Lung (tissue), 11 donors: ENCODE measurements at regions not wholly inside any gene's neighbourhood (a gene's known extent, or its start where the extent isn't known, plus 50 kb on each side); places are given as distances from the start of the nearest gene placed in this dataset.

Experiments used
- ATAC-seq: fragments of 200-7000 bp; cut with Tn5 transposase; one replicate; pipeline ENCODE4 v1.9.1; 2020; ENCODE audit warnings: moderate number of reproducible peaks; ENCODE audit not compliant: insufficient read depth, low FRiP score
- DNase-seq, 3 donors: peaks; one replicate each; pipeline ENCODE4 v3.0.0-alpha.2; 2013 to 2017
- H3K27ac ChIP-seq, 2 donors: one replicate each; pipeline ENCODE4 v1.5.1; 2013; ENCODE audit warnings: mild to moderate bottlenecking in 2 of 2, moderate library complexity in 2 of 2, control low read depth in 1 of 2, inconsistent platforms in 1 of 2, low read depth in 1 of 2, low read length in 1 of 2
- H3K27me3 ChIP-seq, 3 donors: one replicate each; pipeline ENCODE4 v1.5.1; 2013; ENCODE audit warnings: low read length in 2 of 3; ENCODE audit not compliant: control insufficient read depth in 3 of 3, insufficient read depth in 3 of 3
- H3K36me3 ChIP-seq, 4 donors: one replicate each; pipeline ENCODE4 v1.5.1; 2013; ENCODE audit warnings: low read length in 4 of 4, mild to moderate bottlenecking in 1 of 4, moderate library complexity in 1 of 4; ENCODE audit not compliant: control insufficient read depth in 4 of 4, insufficient read depth in 4 of 4
- H3K4me1 ChIP-seq, 5 donors: one replicate each; pipeline ENCODE4 v1.5.1; 2013; ENCODE audit warnings: low read length in 5 of 5, mild to moderate bottlenecking in 2 of 5, moderate library complexity in 1 of 5; ENCODE audit not compliant: control insufficient read depth in 5 of 5, insufficient read depth in 5 of 5
- H3K4me3 ChIP-seq: one replicate; pipeline ENCODE4 v1.5.1; 2013; ENCODE audit warnings: mild to moderate bottlenecking, control low read depth, moderate library complexity
- H3K9ac ChIP-seq, 2 donors: one replicate each; pipeline ENCODE4 v1.5.1; 2013; ENCODE audit warnings: low read length in 2 of 2, control low read depth in 1 of 2; ENCODE audit not compliant: insufficient read depth in 1 of 2
- H3K9me3 ChIP-seq, 4 donors: one replicate each; pipeline ENCODE4 v1.5.1; 2013; ENCODE audit warnings: low read length in 3 of 4, mild to moderate bottlenecking in 1 of 4, moderate library complexity in 1 of 4; ENCODE audit not compliant: control insufficient read depth in 4 of 4, insufficient read depth in 3 of 4
- WGBS, 2 donors: extraction: QIAGEN DNeasy Blood & Tissue Kit; methylation state at CpG; one replicate each; pipeline ENCODE4 v1.1.7; 2013; 5-methylcytosine and 5-hydroxymethylcytosine counted together
- TF ChIP-seq, protein P1 (sequence below): IDR thresholded peaks from 2 replicates; pipeline ENCODE4 v1.5.1; 2012; ENCODE audit warnings: mild to moderate bottlenecking; ENCODE audit errors: control extremely low read depth, extremely low read depth
- donor health status: control.
- donor health status: control.
- donor health status: Bipolar disorder and iron deficiency.
- donor health status: healthy.
- donor health status: DM: yes; HTN: yes; CAD: no.

DNA sequence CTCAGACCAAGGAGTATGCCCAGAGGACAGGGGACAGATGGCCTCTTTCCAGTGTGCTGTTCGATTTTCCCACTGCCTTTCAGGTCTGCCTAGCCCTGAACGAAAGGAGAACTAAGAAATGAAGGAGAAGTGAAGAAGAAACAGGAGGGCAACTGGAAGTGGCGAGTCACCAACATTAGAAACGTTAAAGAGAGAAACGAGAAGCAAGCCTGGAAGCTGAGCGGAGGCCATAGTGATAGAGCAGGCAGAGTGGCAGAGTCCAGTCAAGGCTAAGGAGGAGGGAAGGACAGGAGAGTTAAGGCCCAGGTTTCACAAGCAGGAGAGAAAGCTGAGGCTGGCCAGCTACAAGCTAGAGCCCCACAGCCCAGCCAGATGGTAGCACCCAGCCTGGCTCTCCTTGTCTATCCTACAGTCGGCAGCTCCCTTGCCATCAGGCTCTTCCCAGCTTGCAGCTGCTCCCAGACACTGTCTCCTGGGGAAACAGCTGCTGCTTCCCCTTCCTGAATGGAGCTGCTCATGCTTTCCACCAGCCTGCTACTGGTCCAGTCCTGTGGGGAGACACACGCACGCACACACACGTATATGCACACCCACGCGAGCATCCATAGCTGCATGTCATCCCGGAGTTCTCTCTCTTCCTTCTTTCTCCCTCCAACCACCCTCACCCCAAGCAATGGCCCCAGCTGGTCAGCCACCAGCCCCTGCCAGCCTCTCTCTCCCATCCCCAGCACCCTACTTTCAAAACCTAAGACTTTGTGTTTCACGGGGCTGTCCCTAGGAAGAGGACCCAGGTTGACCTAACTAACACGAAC lies 139.7 kb upstream of the CCND2 start:
- Histone ChIP-seq H3K4me3 (no peak overlapping the region), H3K36me3 (no peaks in the 10 kb centered on the region), H3K27me3 (no peaks in the 10 kb centered on the region), H3K9me3 (peaks cover 0 to 2% (median 0%) of the 10 kb centered on the region in 4 donors), H3K27ac (peak overlapping the region in 1 of 2 donors; percentile 46), H3K9ac (no peak overlapping the region), H3K4me1 (peaks cover 5 to 32% (median 9%) of the 10 kb centered on the region in 5 donors)
- WGBS, 2 donors, result 48 to 55% methylated on average over 15 of the region's 15 CpGs
- peak; percentile 50 to 68 (median 53) for DNase-seq
- TF ChIP-seq, protein P1, sequence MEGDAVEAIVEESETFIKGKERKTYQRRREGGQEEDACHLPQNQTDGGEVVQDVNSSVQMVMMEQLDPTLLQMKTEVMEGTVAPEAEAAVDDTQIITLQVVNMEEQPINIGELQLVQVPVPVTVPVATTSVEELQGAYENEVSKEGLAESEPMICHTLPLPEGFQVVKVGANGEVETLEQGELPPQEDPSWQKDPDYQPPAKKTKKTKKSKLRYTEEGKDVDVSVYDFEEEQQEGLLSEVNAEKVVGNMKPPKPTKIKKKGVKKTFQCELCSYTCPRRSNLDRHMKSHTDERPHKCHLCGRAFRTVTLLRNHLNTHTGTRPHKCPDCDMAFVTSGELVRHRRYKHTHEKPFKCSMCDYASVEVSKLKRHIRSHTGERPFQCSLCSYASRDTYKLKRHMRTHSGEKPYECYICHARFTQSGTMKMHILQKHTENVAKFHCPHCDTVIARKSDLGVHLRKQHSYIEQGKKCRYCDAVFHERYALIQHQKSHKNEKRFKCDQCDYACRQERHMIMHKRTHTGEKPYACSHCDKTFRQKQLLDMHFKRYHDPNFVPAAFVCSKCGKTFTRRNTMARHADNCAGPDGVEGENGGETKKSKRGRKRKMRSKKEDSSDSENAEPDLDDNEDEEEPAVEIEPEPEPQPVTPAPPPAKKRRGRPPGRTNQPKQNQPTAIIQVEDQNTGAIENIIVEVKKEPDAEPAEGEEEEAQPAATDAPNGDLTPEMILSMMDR, result no peak
- no peak for ATAC-seq

DNA sequence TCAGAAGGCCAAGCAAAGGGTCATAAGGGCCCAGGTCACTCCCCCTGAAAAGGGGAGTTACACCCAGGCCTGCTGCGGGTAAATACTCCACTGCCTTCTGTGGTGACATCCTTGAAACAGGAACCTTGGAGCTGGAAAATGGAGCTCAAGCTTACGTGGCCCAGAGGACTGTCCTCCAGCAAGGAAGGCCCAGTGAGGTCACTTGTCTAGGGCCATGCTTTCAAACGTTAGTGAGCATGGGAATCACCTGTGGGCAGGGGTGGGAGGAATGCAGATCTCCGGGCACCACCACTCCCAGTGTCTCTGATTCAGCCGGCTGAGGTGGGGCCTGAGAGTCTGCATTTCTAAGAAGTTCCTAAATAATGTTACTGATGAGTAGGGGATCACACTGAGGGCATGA lies 140.5 kb upstream of the CCND2 start:
- Histone ChIP-seq H3K27ac (no peak overlapping the region), H3K9ac (no peak overlapping the region), H3K36me3 (no peaks in the 10 kb centered on the region), H3K9me3 (peaks cover 0 to 2% (median 0%) of the 10 kb centered on the region in 4 donors), H3K4me3 (no peak overlapping the region), H3K4me1 (peaks cover 5 to 32% (median 9%) of the 10 kb centered on the region in 5 donors), H3K27me3 (no peaks in the 10 kb centered on the region)
- TF ChIP-seq, protein P1, result no peak
- WGBS, 2 donors, result 86 to 97% methylated on average over 5 of the region's 5 CpGs
- no peak for DNase-seq
- no peak for ATAC-seq

DNA sequence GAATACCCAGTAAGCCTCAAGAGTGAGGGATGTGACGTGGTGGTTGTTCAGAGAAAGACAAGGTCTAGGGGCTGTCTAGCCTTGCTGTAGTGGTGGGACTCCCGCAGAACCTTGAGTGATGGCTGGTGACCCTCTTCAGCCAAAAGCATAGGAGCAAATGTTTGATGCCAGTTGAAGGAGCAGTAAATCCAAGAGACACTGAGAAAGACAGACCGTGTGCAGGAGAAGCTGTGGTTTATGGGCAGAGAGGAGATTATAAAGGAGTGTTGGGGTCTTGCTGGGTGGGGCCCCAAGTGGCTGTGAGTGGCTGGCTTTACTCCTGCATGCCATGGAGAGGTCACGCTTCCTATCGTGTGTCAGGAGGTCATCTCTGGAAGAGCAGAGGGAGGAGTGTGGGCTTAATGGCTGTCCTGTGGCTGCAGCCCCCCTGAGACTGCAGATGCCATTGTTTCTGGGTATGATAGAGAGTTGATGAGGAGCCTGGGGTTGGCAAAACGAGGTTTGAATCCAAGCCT lies 152.0 kb upstream of the CCND2 start:
- DNase-seq (no peak), ATAC-seq (no peak)
- Histone ChIP-seq H3K27me3 (peaks cover 0 to 3% (median 0%) of the 10 kb centered on the region in 3 donors), H3K36me3 (no peaks in the 10 kb centered on the region), H3K4me1 (peaks cover 0 to 11% (median 8%) of the 10 kb centered on the region in 5 donors), H3K9ac (no peak overlapping the region), H3K27ac (no peak overlapping the region), H3K4me3 (no peak overlapping the region), H3K9me3 (no peaks in the 10 kb centered on the region)
- WGBS, 2 donors, result 71 to 76% methylated on average over 6 of the region's 6 CpGs
- TF ChIP-seq, protein P1, result no peak
